RWPE1 (cell line): ENCODE measurements at regions not wholly inside any gene's neighbourhood (a gene's known extent, or its start where the extent isn't known, plus 50 kb on each side); places are given as distances from the start of the nearest gene placed in this dataset.

Experiments
- CTCF ChIA-PET: fragments of 350-600 bp; sonication (Branson Sonifier 250); formaldehyde crosslinking; extraction: SDS; loops from one replicate; lab custom pipeline; 2021; lab: Yijun Ruan, JAX
- POLR2A ChIA-PET: fragments of 400-600 bp; formaldehyde crosslinking; extraction: SDS; loops from one replicate; lab custom pipeline; 2020; ENCODE audit warnings: antibody characterized with exemption; ENCODE audit not compliant: low non-redundant PET; lab: Yijun Ruan, JAX
- DNase-seq: peaks from one replicate; pipeline ENCODE4 v3.0.0; 2012; ENCODE audit warnings: low spot score
- H3K27ac ChIP-seq: fragments of 450-650 bp; 2 replicates; pipeline ENCODE4 v1.5.1; 2017
- TF ChIP-seq, protein P1 (sequence below): fragments of 450-650 bp; conservative IDR thresholded peaks from 2 replicates; pipeline ENCODE4 v1.5.1; 2017; ENCODE audit warnings: low read depth, mild to moderate bottlenecking

DNA sequence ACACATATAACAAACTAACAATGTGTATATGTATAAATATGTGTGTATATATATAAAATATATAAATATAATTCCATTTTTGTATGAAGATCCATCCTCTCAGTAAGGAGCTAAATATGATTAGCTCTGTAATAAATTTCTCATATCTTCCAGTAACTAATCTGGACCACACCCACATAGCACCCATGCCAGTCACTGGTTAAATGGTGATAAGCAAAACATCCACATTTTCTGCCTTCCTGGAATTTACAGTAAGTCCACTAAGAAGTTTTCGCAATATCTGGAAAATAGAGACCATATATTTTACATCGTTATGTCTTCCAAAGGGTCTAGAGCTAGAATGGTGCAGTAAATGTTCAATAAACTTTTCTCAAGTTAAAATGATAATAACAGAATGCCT lies 151.5 kb upstream of the STMND1 start:
- CTCF ChIA-PET = interaction anchor here (0.5 to 1.0 kb wide), 2 partner anchors 15 to 17 kb away, joined by 3 to 4 read pairs; no protein-coding TSS in a partner anchor
- DNase-seq = no peak
- no peak overlapping the region for H3K27ac ChIP-seq
- TF ChIP-seq, protein P1, sequence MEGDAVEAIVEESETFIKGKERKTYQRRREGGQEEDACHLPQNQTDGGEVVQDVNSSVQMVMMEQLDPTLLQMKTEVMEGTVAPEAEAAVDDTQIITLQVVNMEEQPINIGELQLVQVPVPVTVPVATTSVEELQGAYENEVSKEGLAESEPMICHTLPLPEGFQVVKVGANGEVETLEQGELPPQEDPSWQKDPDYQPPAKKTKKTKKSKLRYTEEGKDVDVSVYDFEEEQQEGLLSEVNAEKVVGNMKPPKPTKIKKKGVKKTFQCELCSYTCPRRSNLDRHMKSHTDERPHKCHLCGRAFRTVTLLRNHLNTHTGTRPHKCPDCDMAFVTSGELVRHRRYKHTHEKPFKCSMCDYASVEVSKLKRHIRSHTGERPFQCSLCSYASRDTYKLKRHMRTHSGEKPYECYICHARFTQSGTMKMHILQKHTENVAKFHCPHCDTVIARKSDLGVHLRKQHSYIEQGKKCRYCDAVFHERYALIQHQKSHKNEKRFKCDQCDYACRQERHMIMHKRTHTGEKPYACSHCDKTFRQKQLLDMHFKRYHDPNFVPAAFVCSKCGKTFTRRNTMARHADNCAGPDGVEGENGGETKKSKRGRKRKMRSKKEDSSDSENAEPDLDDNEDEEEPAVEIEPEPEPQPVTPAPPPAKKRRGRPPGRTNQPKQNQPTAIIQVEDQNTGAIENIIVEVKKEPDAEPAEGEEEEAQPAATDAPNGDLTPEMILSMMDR = no peak
- POLR2A ChIA-PET = no interaction called here

DNA sequence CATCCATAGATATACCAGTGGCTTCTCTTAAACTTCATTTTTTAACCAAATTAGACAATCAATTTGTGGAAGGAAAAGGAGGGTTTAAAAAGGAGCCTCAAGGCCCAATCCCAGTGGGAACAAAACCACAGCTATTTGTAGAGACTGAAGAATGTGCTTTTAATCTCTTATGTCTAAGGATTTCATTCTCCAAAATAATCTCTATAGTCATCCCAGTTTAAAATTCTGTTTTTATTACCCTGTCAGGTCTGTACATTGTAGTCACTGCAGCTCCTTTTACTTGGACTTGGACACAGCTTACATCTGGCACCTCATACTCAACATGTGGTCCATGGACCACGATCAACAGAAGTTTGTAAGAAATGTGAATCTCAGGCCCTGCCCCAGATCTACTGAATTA lies 152.1 kb upstream of the STMND1 start:
- no peak for DNase-seq
- CTCF ChIA-PET = no interaction called here
- POLR2A ChIA-PET = no interaction called here
- TF ChIP-seq, protein P1 = no peak
- no peak overlapping the region for H3K27ac ChIP-seq

DNA sequence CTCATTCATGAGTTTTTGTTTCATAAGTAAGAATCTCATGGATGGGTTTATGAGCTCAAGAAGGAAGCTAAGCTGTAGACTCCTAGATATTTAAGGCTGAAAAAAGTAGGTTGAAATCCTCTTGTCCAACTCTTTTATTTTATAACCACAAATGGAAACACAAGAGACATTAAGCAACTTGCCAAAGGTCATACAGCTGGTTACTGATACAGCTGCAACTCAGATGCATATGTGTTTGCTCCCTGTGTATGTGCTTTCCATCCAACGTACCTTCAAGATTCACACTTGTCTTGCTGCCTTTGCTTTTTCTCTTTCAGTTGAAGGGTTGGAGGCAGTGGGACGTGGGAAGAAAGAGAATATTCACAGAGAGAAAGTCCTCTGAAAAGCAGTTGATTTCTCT lies 153.5 kb upstream of the STMND1 start:
- ChIA-PET POLR2A (no interaction called here), CTCF (no interaction called here)
- DNase-seq = no peak
- H3K27ac ChIP-seq = no peak overlapping the region
- TF ChIP-seq, protein P1 = no peak

- TF ChIP-seq, protein P1 = no peak
- CTCF ChIA-PET = interaction anchor here (2.0 kb wide), 1 partner anchor 17 kb away, joined by 9 read pairs; no protein-coding TSS in a partner anchor
- no peak overlapping the region for H3K27ac ChIP-seq
- peak; percentile 61 for DNase-seq
- POLR2A ChIA-PET = interaction anchor here (0.7 kb wide), 1 partner anchor 106 kb away, joined by 3 read pairs; no protein-coding TSS in a partner anchor
These were observed 154.4 kb upstream of the STMND1 start for GRCh38 chr6:16947375-16948015.

GRCh38 chr6:16944596-16944995 lies 157.3 kb upstream of the STMND1 start:
- H3K27ac ChIP-seq = no peak overlapping the region
- DNase-seq = no peak
- CTCF ChIA-PET = no interaction called here
- POLR2A ChIA-PET = no interaction called here
- TF ChIP-seq, protein P1 = no peak

DNA sequence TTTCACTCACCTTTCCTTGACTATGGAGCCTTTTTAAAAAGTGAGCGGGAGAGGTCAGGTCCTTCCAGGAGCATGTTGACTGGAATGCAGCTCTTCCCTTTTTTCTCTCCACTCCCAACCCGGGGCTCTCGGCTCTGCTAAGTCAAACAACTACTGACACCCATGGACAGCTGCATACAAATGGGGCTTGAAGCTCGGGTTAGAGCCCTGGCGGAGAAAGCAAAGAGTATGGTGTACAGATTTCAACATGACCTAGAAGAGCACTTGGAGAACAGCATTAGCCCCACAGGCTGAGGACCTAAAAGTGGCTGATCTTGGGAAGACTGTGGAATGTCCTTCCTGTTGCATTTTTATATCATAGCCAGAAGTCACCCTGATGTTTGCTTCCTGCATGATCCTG lies 162.0 kb upstream of the STMND1 start:
- DNase-seq = no peak
- TF ChIP-seq, protein P1 = no peak
- no peak overlapping the region for H3K27ac ChIP-seq
- ChIA-PET CTCF (interaction anchor here (1.5 kb wide), 1 partner anchor 18 kb away, joined by 3 read pairs; no protein-coding TSS in a partner anchor), POLR2A (no interaction called here)
